Thymus (tissue), 11 donors: ENCODE measurements at regions not wholly inside any gene's neighbourhood (a gene's known extent, or its start where the extent isn't known, plus 50 kb on each side); places are given as distances from the start of the nearest gene placed in this dataset.

Source experiments
- DNase-seq, 9 donors: peaks; one replicate each; pipeline ENCODE4 v3.0.0-alpha.2; 2013; ENCODE audit warnings: low spot score in 9 of 9, low read depth in 6 of 9, missing footprints in 1 of 9
- H3K27ac ChIP-seq, 2 donors: one replicate each; pipeline ENCODE4 v1.5.1; 2013; ENCODE audit warnings: control low read depth in 1 of 2, low read depth in 1 of 2, low read length in 1 of 2, mild to moderate bottlenecking in 1 of 2, moderate library complexity in 1 of 2
- H3K27me3 ChIP-seq, 2 donors: one replicate each; pipeline ENCODE4 v1.5.1; 2013; ENCODE audit warnings: low read length in 1 of 2; ENCODE audit not compliant: control insufficient read depth in 2 of 2, insufficient read depth in 1 of 2
- H3K36me3 ChIP-seq, 2 donors: one replicate each; pipeline ENCODE4 v1.5.1; 2013; ENCODE audit warnings: low read length in 1 of 2, mild to moderate bottlenecking in 1 of 2, moderate library complexity in 1 of 2; ENCODE audit not compliant: control insufficient read depth in 2 of 2, insufficient read depth in 2 of 2
- H3K4me1 ChIP-seq, 2 donors: one replicate each; pipeline ENCODE4 v1.5.1; 2013; ENCODE audit warnings: low read length in 2 of 2; ENCODE audit not compliant: control insufficient read depth in 2 of 2, insufficient read depth in 2 of 2
- H3K4me3 ChIP-seq, 2 donors: one replicate each; pipeline ENCODE4 v1.5.1; 2013; ENCODE audit warnings: low read length in 2 of 2, control low read depth in 1 of 2, mild to moderate bottlenecking in 1 of 2
- H3K9me3 ChIP-seq, 2 donors: one replicate each; pipeline ENCODE4 v1.5.1; 2013; ENCODE audit warnings: low read length in 1 of 2, mild to moderate bottlenecking in 1 of 2; ENCODE audit not compliant: control insufficient read depth in 2 of 2, insufficient read depth in 1 of 2
- WGBS: extraction: QIAGEN DNeasy Blood & Tissue Kit; methylation state at CpG from one replicate; pipeline ENCODE4 v1.1.7; 2013; 5-methylcytosine and 5-hydroxymethylcytosine counted together
- donor health status: healthy.

GRCh38 chr2:145595296-145595695 lies 1075.4 kb upstream of the ZEB2 start:
- no peak overlapping the region for H3K27ac ChIP-seq
- DNase-seq, result no peak
- H3K36me3 ChIP-seq, result no peaks in the 10 kb centered on the region
- WGBS, result 97% methylated on average over 3 of the region's 3 CpGs
- H3K4me1 ChIP-seq, result no peaks in the 10 kb centered on the region
- H3K4me3 ChIP-seq, result no peak overlapping the region
- H3K9me3 ChIP-seq, result no peaks in the 10 kb centered on the region
- no peaks in the 10 kb centered on the region for H3K27me3 ChIP-seq

DNA sequence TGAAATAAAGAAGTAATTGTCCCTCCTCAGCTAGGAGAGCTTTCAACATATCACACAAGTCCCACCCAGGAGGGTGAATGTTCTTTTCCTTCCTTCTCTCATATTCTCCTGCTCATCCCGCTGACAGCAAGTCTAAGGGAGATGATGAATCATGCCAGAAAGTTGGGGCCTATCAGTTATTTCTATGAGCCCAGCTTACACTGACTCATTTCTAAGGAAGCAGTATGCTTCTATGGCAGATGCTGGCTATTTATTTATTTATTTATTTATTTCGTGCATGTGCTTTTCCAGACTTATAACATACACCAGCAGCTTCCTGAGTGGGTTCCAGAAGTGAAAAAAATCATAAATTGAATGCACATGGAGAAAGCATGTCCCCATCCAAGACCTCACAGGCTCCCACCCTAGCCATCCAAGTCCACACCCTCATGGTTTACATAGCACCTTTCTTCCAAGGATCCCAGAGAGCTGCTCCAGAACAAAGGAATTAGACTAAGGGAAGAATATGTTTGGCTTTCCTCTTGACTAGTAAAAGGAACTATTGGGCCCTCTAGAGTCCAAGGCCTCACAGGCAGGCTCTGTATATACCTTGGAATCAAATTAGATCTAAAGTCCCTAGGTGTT lies 1074.2 kb upstream of the ZEB2 start:
- no peaks in the 10 kb centered on the region for H3K4me1 ChIP-seq
- H3K27me3 ChIP-seq, result no peaks in the 10 kb centered on the region
- H3K36me3 ChIP-seq, result no peaks in the 10 kb centered on the region
- no peak overlapping the region for H3K27ac ChIP-seq
- H3K4me3 ChIP-seq, result no peak overlapping the region
- H3K9me3 ChIP-seq, result no peaks in the 10 kb centered on the region
- no peak for DNase-seq
- 96% methylated on average over 2 of the region's 2 CpGs for WGBS

GRCh38 chr2:145593280-145593679 lies 1073.4 kb upstream of the ZEB2 start:
- Histone ChIP-seq H3K4me3 (no peak overlapping the region), H3K27ac (no peak overlapping the region), H3K27me3 (no peaks in the 10 kb centered on the region), H3K4me1 (no peaks in the 10 kb centered on the region), H3K36me3 (no peaks in the 10 kb centered on the region), H3K9me3 (no peaks in the 10 kb centered on the region)
- 97% methylated on average over 1 of the region's 1 CpG for WGBS
- no peak for DNase-seq

DNA sequence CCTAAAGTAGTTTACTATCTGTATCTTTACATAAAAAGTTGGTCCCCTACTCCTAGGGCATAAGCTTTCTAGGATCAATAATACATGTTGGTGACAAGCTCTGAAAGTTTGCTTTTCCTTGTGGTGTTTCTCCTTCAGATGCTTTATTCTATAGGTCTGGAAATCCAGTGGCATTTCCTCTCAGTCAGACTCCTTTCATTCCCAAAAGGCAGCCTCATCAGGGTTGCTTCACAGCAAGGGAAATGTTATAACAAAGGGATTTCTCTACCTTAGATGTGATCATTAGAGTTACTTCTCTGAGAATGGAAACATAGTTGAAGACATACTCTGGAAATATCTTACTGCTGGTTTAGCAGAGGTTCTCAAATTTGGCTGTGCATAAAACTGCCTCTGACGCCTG lies 1072.4 kb upstream of the ZEB2 start:
- H3K4me1 ChIP-seq, result no peaks in the 10 kb centered on the region
- H3K27ac ChIP-seq, result no peak overlapping the region
- H3K4me3 ChIP-seq, result no peak overlapping the region
- H3K36me3 ChIP-seq, result no peaks in the 10 kb centered on the region
- H3K27me3 ChIP-seq, result no peaks in the 10 kb centered on the region
- no peak for DNase-seq
- WGBS, result 97% methylated on average over 1 of the region's 1 CpG
- H3K9me3 ChIP-seq, result no peaks in the 10 kb centered on the region

DNA sequence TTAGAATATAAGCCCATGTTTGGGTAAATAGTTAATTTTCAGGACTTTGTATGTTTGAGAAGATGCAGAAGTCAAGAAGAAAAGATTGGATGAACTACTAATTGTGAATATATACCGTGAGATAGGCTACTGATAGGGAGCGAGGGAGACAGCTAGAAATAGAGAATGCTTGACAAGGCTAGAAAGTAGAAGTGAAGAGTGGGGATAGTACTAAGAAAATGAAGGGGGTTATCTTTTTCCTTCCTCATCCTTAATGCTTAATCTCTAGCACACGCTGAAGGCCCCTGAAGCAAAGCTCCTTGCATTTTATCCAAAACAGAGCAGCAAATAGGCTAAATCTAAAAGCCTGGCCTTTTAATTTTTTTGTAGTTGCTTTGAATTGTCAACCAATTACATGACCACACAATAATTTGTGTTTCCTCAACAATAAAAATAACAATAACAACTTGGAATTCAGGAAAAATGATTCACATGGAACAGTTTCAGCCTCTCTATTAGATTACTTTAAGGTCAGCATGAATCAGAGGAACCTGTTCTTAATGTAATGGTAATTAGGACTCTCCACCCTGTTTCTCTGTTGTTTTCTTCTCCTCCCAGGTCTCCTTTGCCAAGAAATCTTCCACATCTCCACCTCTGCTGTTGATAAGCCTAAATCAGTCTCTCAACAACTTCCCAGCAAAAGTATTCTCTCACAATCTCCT lies 1071.3 kb upstream of the ZEB2 start:
- WGBS, result 95% methylated on average over 3 of the region's 3 CpGs
- H3K27ac ChIP-seq, result no peak overlapping the region
- H3K27me3 ChIP-seq, result no peaks in the 10 kb centered on the region
- H3K36me3 ChIP-seq, result no peaks in the 10 kb centered on the region
- H3K4me3 ChIP-seq, result no peak overlapping the region
- H3K9me3 ChIP-seq, result no peaks in the 10 kb centered on the region
- no peak for DNase-seq
- H3K4me1 ChIP-seq, result no peaks in the 10 kb centered on the region

DNA sequence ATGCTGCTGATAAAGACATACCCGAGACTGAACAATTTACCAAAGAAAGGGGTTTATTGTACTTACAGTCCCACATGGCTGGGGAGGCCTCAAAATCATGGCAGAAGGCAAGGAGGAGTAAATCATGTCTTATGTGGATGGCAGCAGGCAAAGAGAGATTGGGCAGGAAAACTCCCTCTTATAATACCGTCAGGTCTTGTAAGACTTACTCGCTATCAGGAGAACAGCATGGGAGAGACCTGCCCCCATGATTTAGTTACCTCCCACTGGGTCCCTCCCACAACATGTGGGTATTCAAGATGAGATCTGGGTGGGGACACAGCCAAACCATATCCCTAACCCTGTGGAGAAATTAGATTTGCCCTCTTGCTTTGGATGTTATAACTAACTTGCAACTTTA lies 1068.0 kb upstream of the ZEB2 start:
- H3K27ac ChIP-seq, result no peak overlapping the region
- no peaks in the 10 kb centered on the region for H3K27me3 ChIP-seq
- no peaks in the 10 kb centered on the region for H3K4me1 ChIP-seq
- DNase-seq, result no peak
- peaks cover 0 to 2% of the 10 kb centered on the region in 2 donors for H3K9me3 ChIP-seq
- no peaks in the 10 kb centered on the region for H3K36me3 ChIP-seq
- H3K4me3 ChIP-seq, result no peak overlapping the region
- WGBS, result 98% methylated on average over 3 of the region's 3 CpGs

GRCh38 chr2:145584353-145584752 lies 1064.4 kb upstream of the ZEB2 start:
- Histone ChIP-seq H3K27ac (no peak overlapping the region), H3K4me1 (no peaks in the 10 kb centered on the region), H3K9me3 (peaks cover 0 to 2% of the 10 kb centered on the region in 2 donors), H3K27me3 (no peaks in the 10 kb centered on the region), H3K36me3 (no peaks in the 10 kb centered on the region), H3K4me3 (no peak overlapping the region)
- WGBS, result 43% methylated on average over 1 of the region's 1 CpG
- no peak for DNase-seq

DNA sequence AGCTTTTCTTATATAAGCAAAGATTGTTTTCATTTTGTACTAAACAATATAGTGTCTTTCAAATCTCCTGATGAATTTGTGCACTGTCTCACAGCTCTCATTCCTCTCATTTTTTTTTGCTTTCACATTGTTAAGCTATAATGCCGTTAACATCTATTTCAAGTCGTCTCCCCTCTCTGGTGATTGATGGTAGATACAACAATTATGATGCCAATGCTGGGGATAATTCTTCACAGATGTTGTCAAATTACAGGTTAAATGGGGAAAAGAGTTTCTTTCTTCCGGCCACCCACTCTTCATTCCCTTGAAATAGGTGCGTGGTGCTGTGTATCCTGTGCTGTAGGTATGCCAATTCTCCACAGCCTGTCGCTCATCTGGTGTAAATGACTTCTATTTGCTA lies 1053.7 kb upstream of the ZEB2 start:
- H3K27ac ChIP-seq, result no peak overlapping the region
- no peaks in the 10 kb centered on the region for H3K4me1 ChIP-seq
- 93% methylated on average over 5 of the region's 5 CpGs for WGBS

DNA sequence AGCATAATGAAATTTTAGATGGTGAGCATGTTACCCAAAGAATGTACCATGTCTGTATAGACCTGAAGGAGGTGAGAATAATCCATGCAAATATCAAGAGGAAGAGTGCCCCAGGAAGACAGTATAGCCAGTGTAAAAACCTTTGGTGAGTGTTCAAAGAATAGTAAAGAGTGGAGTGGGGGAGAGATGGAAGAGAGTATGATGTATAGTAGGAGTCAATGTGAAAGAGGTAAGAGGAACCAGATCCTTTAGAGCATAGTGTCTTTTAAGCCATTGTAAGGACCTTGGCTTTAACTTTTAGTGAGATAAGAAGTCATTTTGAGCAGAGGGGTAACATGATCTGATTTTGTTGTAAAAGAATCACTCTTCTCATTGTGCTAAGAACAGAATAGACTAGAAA lies 1052.3 kb upstream of the ZEB2 start:
- Histone ChIP-seq H3K27me3 (no peaks in the 10 kb centered on the region), H3K9me3 (no peaks in the 10 kb centered on the region), H3K4me3 (no peak overlapping the region), H3K27ac (no peak overlapping the region), H3K4me1 (no peaks in the 10 kb centered on the region), H3K36me3 (no peaks in the 10 kb centered on the region)
- DNase-seq, result no peak

More for the DNA sequence above, 1053.7 kb upstream of the ZEB2 start:
- no peak overlapping the region for H3K4me3 ChIP-seq
- H3K27me3 ChIP-seq, result no peaks in the 10 kb centered on the region
- H3K36me3 ChIP-seq, result no peaks in the 10 kb centered on the region
- DNase-seq, result no peak
- H3K9me3 ChIP-seq, result no peaks in the 10 kb centered on the region
